PC-9 (cell line): ENCODE measurements at regions not wholly inside any gene's neighbourhood (a gene's known extent, or its start where the extent isn't known, plus 50 kb on each side); places are given as distances from the start of the nearest gene placed in this dataset.

Experiments
- CTCF ChIP-seq: fragments of 200-600 bp; sonication (generic); conservative IDR thresholded peaks from 2 replicates; pipeline ENCODE4 v1.6.1; 2017; ENCODE audit warnings: mixed run types, antibody characterized with exemption, mild to moderate bottlenecking, moderate library complexity
- EZH2 ChIP-seq: fragments of 200-600 bp; sonication (generic); IDR thresholded peaks from 2 replicates; pipeline ENCODE4 v1.8.0; 2017; ENCODE audit warnings: antibody characterized with exemption, low read depth

DNA sequence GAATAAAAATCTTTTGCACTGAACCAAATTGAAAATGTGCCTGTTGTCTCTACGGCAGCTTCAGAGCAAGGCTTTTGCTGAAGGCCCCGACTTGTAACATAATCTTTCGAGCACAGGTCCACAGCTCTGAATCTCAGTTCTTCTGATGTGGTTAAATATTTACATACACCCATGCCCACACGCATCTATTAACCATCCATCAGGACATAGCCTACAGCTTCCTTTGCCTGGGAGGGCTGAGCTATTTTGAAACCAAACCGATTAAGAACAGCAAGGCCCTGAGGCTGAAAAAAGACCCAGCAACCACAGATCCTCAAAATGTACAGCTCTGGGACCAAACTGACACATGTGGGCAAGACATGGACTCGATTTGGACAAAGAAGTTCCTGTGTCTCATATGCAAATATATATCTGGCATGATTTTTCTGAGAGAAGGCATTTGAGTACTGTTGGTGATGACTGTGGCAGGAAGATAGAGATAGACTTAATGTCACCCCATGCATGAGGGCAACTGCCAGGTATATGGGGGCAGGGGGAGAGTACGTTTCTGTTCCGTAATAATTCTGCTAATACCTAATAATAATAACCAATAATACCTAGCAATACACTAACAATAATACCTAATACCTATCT is 322.7 kb upstream of the PLET1 start:
- TF ChIP-seq CTCF (no peak), EZH2 (no peak)
